HG03432 (cell line): ENCODE measurements at regions not wholly inside any gene's neighbourhood (a gene's known extent, or its start where the extent isn't known, plus 50 kb on each side); places are given as distances from the start of the nearest gene placed in this dataset.

Experiments
- ATAC-seq: cut with Tn5 transposase; IDR thresholded peaks from one replicate; pipeline ENCODE4 v1.9.1; 2021; ENCODE audit warnings: mild to moderate bottlenecking, moderate library complexity; ENCODE audit not compliant: unreplicated experiment

DNA sequence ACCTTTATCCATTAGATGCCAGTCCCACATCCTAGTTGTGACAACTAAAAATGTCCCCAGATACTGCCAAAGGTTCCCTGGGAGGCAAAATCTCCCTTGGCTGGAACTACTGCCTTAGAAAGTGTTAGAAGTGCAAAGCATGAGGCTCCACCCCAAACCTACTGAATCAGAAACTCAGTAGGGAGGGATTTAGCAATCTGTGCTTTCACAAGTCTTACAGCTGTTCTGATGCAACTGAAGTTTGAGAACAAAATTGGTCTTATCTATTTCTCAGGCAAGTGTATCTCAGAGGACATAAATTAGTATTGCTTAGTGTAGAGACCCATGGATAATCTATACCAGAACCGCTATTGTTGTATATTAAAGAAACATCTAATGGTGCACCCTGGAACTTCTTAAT, 70.2 kb downstream of the CLDN1 start:
- ATAC-seq = no peak

DNA sequence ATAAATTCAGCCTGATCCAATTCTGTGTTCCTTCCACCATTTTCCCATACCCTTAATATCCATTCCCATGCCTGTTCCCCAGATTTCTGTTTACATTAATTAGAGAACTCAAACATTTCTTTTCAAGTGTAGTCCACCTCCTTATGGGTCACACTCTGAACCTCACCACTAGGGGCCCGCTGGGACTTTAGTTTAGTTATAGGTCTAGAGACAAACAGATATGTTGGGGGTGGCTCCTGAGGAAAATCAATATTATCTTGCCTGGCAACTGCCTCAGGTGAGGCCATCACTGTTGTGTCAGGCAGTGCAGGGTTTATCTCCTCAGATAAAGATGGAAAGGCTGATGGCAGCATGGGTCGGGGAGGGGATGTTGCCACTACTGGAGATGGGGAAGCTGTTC, 72.8 kb downstream of the CLDN1 start:
- no peak for ATAC-seq

DNA sequence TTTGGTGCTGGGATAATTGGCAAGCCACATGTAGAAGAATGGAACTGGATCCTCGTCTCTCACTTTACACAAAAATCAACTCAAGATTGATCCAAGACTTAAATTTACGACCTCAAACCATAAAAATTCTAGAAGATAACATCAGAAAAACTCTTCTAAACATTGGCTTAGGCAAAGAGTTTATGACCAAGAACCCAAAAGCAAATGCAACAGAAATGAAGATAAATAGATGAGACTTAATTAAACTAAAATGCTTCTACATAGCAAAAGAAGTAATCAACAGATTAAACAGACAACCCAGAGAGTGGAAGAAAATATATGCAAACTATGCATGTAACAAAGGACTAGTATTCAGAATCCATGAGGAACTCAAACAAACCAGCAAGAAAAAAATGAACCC, 80.1 kb downstream of the CLDN1 start:
- no peak for ATAC-seq

DNA sequence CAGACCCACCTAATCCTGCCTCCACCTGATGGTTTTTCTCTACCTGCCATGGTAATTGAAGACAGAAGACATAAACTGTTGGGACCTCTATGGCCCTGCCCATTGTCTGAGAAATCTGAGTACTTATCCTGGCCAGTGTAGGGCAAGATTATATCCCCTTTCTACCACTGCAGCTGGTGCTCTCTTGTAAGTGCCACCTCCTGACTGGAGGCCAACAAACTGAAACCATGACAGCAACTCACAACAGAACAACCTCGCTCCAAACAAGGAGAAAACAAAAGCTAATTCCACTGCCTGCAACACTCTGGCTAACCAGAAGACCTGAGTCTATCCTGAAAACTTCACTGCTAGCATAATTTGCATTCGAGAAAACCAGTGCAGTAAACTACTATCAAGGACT, 82.9 kb downstream of the CLDN1 start:
- ATAC-seq = no peak

DNA sequence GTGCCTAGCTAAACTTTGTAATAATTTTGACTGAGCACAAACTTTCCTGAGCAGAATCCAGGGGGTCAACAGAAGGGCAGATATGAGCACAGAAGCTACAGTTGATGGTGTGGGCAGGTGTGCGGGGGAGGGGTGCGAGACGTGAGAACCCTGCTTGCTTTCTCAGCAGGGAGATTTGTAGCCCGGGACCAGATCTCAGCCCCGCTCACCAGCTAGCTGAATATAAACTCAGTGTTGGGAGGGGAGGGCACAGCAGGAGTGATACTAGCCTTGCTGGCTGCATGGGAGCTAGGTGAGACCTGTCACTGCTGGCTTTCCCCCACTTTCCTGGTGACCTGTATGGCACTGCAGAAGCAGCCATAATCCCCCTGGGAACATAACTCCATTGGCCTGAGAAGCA, 83.4 kb downstream of the CLDN1 start:
- no peak for ATAC-seq

DNA sequence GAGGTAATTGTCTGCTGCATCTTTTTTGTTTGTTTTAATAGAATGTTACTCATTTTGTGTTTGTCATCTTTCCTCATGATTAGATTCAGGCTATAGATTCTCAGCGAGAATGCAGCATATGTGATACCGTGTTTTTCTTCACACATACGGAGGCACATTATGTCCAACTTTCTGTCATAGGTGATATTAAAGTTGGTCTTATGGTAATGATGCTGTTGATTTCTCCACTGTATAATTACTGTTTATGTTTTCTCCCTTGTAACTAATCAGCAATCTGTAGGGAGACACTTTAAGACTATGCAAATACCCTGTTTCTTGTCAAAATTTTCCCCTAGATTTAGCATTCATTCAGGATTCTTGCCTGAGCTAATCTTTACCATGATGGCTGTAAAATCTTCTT, 87.6 kb downstream of the CLDN1 start:
- no peak for ATAC-seq

DNA sequence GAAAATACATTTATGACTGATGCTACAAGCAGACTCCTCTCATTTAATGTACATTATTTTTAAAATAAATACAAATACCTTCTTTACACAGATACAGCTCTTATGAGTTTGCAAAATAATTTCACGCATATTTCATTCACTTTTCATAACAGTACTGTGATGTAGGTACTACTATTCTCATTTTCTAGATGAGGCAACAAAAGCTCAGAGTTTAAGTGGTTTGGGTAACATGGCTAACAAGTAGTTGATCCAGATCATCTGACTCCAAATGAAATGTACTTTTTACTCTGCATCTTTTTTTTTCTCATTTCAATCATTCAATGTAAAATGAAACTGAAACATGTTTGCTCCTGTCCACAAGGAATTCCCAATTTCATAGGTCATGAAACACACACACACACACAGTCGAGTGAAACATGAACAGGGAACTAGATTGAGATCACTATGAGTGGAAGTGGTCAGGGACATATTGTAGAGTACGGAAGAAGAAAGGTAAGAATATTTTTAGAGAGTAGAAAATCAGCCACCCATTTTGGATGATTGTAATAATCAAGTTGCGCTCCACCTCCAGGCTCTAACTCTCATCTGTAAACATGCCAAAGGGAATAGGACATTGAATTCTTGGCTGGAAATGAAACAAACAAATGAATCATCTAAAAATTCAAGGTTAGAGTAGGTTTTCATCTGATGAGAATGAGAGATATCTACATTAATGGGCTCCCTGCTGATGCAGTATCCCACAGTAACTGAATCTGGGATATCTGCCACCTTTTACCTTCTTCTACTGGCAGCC, 92.4 kb downstream of the CLDN1 start:
- peak; percentile 62 for ATAC-seq

DNA sequence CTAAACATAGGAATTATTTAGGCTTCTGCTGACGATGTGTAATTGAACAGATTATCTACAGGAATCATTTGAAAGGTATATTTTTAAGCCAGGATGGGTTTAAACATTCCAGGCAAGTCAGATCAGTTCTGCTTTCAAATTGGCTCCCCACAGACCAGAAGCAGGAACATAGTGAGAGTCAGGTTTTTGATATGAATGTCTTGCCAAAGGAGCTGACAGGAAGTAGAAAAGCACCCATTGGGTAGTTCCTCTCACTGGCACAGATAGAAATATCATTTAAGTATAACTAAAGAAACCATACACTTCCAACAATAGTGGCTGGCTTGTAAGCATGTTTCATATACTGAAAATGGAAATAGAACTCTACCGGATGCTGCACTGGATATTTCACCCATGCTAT, 95.2 kb downstream of the CLDN1 start:
- no peak for ATAC-seq

DNA sequence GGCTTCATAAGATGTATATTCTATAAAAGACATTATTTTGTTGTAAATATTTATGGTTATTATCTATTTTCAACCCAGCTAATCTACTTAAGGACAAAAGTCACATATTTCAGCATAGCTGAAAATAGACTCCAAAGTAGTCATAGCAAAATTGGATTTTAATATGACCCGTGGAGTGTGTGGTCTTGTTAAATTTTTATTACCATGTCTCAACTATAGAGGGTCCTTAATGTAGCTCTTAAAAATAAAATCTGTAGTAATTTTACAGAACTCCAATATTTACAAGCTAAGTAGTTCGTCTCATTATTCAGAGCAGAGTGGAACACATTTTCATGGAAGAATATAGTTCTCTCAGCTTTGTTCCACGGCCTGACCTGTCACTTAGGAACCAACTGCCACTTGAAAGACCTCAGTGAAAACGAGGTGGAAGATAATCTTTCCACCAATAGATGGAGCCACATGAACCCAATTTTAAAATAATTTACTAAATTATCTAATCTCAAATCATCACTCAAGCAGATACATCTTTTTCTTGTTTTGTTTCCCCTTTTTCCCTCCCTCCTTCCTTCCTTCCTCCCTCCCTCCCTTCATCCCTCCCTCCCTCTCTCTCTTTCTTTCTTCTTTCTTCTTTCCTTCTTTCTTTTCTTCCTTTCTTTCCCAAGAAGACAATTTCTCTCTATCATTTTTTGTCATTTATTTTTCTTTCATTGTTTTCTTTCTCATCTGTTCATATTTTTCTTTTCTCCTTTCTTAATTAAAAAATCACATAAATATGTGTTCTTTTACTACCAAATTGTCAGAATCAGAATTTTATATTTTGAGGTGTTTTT, 97.2 kb downstream of the CLDN1 start:
- ATAC-seq = no peak

DNA sequence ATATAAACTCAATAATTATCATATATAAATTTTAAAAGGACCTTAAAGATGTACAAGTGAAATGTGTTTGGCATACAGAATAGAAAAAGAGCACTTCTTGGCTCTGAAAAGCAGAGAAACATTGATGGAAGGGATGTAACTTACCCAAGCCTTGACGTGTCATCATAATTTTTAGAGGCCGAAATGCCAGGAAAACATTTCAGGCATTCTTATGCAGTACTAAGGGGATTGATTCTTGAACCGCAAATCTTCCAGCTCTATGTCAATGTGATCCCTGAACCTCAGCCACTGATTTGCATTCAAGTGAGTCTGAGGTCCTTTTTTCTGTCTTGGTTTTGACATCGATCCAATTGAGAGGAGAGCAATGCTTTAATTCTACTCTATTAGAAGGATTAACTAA, 97.8 kb downstream of the CLDN1 start:
- ATAC-seq = no peak

DNA sequence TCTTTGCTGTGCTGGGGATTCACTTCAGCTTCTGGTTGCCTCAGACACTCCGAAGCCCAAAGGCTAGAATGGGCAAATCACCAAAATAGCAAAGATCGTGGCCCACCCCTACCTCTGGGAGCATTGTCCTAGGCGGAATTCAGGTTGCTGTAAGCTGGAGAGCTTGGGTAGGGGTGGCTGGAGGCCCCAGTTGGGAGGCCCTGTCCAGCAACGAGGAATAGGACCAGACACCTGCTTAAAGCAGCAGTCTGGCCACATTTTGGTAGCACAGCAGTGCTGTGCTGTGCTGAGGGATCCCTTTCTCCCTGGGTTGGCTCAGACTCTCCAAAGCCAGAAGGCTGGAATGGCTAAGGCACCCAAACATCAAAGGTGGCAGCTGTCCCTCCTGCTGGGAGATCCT, 99.3 kb downstream of the CLDN1 start:
- ATAC-seq = no peak

DNA sequence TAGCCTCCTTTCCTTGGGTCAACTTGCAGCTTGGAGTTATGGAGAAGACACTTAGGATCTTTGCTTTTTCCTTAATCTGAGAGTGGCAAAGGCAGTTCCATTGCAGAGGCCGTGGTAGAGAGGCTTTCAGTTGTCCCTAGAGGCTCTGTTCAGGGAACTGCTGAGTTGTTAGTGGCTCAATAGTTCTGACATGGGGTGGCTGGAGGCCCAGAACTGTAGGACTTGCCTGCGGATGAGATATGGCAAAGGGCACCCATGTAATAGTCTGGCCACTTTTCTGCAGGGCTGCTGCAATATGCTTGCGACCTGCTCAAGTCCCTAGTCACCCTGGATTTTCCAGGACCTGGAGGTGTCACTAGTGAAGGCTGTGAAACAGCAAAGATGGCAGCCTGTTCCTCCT, 99.9 kb downstream of the CLDN1 start:
- ATAC-seq = no peak

DNA sequence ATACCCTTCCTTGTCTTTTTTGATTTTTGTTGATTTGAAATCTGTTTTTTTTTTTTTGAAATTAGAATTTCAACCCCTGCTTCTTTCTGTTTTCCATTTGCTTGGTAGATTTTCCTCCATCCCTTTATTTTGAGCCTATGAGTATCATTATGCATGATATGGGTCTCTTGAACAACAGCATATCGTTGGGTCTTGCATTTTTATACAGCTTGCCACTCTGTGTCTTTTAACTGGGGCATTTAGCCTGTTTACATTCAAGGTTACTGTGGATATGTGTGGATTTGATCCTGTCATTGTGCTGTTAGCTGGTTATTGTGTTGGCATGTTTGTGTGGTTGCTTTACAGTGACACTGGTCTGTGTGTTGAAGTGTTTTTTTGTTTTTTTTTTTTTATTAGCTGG, 99.7 kb upstream of the P3H2 start:
- no peak for ATAC-seq

DNA sequence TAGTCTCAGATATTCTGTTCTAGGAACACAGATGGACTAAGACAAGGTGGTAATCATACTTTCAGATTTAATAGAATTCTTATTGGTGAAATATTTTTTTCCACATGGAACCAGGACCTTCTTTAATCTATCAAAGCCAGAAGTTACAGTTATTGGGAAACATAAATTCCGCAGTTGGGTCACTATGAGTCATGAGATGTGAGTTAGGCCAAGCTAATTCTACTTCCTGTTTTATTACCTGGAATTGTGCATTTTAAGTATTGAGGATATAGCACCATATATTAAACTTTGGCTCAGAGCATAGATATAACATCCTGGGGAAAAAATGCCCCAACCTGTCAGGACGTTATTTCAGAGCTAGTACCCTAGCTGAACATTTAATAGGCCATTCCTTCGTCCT, 96.4 kb upstream of the P3H2 start:
- no peak for ATAC-seq

DNA sequence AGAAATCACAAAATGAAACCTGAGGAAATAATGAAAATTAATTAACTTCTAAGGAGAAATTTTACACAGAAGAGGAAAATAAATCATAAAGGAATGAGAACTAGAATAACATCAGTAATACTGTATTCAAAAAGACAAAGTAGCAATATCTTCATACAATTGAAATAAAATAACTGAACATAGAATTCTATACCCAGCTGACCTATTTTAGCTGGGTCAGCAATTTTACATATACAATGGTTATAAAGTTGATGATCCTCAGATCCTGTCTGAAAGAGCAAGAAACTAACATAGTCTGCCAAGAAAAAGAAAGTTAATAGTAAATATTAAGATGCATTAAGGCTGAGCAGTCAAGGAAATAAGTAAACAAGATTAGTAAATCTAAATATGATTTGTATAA, 93.0 kb upstream of the P3H2 start:
- no peak for ATAC-seq

DNA sequence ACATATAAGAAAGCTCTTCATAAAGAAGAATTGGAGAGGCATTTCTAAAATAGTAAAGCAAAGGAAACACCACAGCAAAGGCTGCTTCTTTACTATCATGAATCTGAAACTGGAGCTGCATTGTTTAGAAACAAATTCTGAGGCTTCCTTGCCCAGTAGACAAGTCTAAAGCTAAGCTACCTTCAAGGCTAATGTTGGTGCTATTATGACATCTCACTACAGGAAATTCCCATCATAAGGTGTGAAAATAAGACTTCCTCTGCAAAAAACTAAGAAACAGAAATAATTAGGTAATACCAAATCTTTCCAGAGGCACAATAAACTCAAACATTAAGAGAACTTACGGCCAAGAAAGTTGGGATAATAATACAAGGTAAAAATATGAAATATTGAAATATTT, 89.9 kb upstream of the P3H2 start:
- ATAC-seq = peak; percentile 42

DNA sequence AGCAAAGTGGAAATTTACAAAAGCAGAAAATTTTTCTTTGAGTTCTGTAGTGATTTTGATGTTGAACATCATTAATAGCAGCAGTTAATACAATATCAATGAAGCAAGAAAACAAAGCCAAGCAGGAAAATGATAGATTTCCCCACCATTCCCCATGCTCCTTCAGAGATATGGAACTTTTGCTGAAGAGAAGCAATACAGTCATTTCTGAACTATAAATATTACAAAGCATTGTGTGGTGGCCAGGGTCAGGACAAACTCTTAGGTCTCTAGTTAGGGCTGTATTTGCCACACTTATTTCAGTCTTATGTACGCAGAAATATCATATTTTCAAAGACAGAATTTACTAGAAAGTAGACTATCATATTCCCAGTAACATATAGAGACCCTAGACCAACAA, 88.8 kb upstream of the P3H2 start:
- peak; percentile 37 for ATAC-seq

DNA sequence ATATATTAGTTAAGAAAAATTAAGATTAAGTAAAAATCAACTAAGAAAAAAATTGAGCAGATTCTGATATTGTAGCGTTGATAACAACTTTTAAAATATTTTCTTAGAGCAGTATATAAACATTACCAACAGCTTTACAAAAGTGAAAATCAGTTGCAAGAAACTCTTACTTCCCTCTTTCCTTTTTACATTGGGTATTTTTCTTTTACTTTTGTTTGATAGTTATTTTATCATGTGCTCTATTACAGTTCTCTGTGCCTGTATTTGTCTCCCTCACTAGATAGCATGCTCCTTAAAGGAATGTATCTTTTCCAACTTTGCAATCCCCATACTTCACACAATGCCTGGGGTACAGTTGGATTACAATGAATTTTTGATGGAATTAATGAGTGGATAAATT, 87.5 kb upstream of the P3H2 start:
- no peak for ATAC-seq

DNA sequence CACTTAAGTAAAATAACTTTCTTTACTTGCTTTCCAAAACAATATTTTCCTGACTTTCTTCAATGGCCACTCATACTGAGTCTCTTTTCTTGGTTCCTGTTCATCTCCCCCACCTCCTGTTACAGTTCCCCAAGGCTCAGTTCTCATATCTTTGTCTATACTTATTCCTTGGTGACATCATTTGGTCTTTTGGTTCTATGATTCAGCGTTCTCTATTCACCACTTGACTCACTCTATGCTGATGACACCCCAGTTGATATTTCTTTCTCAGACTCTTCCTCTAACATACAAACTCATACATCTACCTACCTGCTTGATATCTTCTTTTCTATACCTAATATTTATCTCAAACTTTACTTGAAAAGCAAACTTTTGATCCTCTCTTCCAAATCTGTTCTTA, 85.0 kb upstream of the P3H2 start:
- ATAC-seq = peak; percentile 85

DNA sequence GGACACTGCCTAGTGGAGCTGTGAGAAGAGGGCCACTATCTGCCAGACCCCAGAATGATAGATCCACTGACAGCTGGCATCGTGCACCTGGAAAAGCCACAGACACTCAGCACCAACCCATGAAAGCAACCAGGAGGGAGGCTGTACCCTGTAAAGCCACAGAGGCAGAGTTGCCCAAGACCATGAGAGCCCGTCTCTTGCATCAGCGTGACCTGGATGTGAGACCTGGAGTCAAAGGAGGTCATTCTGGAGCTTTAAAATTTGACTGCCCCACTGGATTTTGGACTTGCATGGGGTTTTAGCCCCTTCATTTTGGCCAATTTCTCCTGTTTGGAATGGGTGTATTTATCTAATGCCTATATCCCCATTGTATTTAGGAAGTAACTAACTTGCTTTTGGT, 83.5 kb upstream of the P3H2 start:
- ATAC-seq = no peak

DNA sequence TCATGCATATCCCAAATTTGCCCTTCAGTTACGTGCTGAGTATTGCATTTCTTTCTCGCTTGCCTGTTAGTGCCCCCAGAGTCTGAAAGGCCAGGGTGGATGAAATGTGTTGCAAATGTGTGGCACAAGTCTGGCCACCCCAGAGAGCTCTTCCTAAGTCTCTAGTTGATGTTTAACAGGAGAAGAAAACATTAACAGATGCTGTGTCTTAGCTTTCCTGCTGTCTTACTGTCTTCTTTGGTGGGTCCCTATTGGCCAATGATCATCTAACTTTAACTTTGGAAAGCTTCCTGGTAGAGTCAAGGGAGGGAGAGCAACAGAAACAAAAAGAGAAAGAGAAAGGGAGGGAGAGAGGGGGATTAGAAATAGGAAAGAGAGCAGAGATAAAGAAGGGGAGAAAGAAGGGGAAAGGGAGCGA, 76.7 kb upstream of the P3H2 start:
- peak; percentile 68 for ATAC-seq

DNA sequence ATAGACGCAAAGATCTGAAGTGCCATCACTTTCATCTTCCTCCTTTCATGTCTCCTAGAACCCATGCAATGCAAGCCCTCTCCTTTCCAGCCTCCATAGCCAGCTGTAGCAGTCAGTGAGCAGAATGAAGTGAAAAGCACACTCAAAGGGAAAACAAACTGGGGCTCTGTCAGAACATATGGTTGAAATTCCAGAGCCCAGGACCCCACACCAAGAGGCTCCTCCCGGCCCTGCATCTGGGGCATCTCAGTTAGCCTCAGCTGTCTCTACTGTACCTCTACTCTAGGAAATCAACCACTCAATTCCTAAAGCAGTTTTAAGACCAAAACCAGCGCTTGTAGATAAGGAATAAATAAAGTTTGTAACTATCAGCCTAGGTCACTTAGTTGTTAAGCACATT, 73.8 kb upstream of the P3H2 start:
- no peak for ATAC-seq
